ENCODE measurements at regions not wholly inside any gene's neighbourhood (a gene's known extent, or its start where the extent isn't known, plus 50 kb on each side); places are given as distances from the start of the nearest gene placed in this dataset.

DNA sequence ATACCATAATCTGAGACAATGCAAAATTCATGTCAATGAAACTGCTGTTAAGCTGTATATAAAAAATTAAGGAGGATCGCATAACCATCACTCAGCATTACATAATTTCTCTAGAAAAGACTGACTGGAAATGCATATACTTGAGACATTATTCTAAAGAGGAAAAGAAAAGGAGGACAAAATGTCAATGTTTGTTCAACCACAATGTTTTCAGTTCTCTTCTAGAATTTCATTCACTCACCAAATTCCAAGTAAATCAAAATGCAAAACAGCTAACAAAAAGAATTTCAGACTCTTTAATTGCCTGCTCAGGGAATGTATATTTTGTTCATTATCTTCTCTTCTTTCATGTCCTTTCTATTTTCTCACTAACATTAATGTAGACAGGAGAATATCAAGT lies 106.2 kb upstream of the CCDC28A start (continued):
- TF ChIP-seq KDM4A (IDR thresholded peaks at IDR 0.05; ENCODE audit: low read depth, low read length, severe bottlenecking) (no peak), TAF1 (IDR thresholded peaks at IDR 0.05; ENCODE audit: low read depth, low read length) (no peak), CTBP2 (IDR thresholded peaks at IDR 0.05; ENCODE audit: borderline replicate concordance, insufficient read depth, insufficient read length, low read length) (no peak), RNF2 (IDR thresholded peaks at IDR 0.05; ENCODE audit: borderline replicate concordance, low read depth, low read length, missing control alignments, poor library complexity, severe bottlenecking) (no peak), SIRT6 (IDR thresholded peaks at IDR 0.05; ENCODE audit: low read length) (no peak), ZNF274 (IDR thresholded peaks at IDR 0.05; ENCODE audit: borderline replicate concordance, extremely low read depth, low read length) (no peak), ASH2L (IDR thresholded peaks at IDR 0.05; ENCODE audit: low read length) (no peak)
